ENCODE measurements at regions not wholly inside any gene's neighbourhood (a gene's known extent, or its start where the extent isn't known, plus 50 kb on each side); places are given as distances from the start of the nearest gene placed in this dataset.

- DNase-seq (no peak), ATAC-seq (ENCODE audit: low read depth) (no peak)
- Histone ChIP-seq H3K27me3 (replicated peaks in 1 of 4; ENCODE audit: control extremely low read depth in 1 of 4, control insufficient read depth in 3 of 4, insufficient read depth in 4 of 4, low read length in 3 of 4) (no peaks in the 10 kb centered on the region), H3K36me3 (replicated peaks in 1 of 2; ENCODE audit: control extremely low read depth in 1 of 2, control insufficient read depth in 1 of 2, extremely low read depth in 1 of 2, insufficient read depth in 2 of 2, low read length in 1 of 2) (no peaks in the 10 kb centered on the region), H3K79me2 (ENCODE audit: control insufficient read depth, insufficient read depth, low read length) (no peaks in the 10 kb centered on the region), H3K4me3 (ENCODE audit: control extremely low read depth in 1 of 5, extremely low read depth in 1 of 5, insufficient read depth in 1 of 5, low read depth in 2 of 5, low read length in 4 of 5) (no peak overlapping the region), H2AFZ (ENCODE audit: insufficient read depth, low read depth, low read length, poor library complexity, severe bottlenecking) (no peak overlapping the region), H3K9ac (ENCODE audit: low read length) (no peak overlapping the region), H3K9me3 (ENCODE audit: control extremely low read depth in 1 of 3, control insufficient read depth in 2 of 3, insufficient read depth in 1 of 3, low read length in 2 of 3) (peaks cover 0 to 6% (median 0%) of the 10 kb centered on the region in 3 donors), H4K20me1 (ENCODE audit: control insufficient read depth, insufficient read depth, low read length, poor library complexity, severe bottlenecking) (no peaks in the 10 kb centered on the region), H3K4me1 (ENCODE audit: control insufficient read depth in 2 of 2, insufficient read depth in 2 of 2, low read length in 2 of 2) (no peaks in the 10 kb centered on the region), H3K27ac (ENCODE audit: low read length in 2 of 2) (no peak overlapping the region), H3K4me2 (replicated peaks; ENCODE audit: low read depth, low read length, poor library complexity, severe bottlenecking) (no peak overlapping the region)
- Mint-ChIP-seq H3K9me3 (ENCODE audit: insufficient read depth) (no peaks in the 10 kb centered on the region), H3K4me1 (no peaks in the 10 kb centered on the region), H3K27ac (no peak overlapping the region), H3K27me3 (peaks cover 3% of the 10 kb centered on the region), H3K4me3 (no peak overlapping the region)
- ChIA-PET POLR2A (no interaction called here), CTCF (no interaction called here)
- WGBS (ENCODE audit: insufficient coverage): no CpG with 5 or more reads among the region's 2 CpGs
- TF ChIP-seq CTCF (IDR thresholded peaks at IDR 0.05): no peak
- TF ChIP-seq EZH2 (IDR thresholded peaks at IDR 0.05; ENCODE audit: borderline replicate concordance, insufficient read depth, low read depth, low read length, poor library complexity, severe bottlenecking): no peak
- intact Hi-C loops (cut with micrococcal nuclease): no loop called here
Observed at GRCh38 chr2:167336213-167336612, 447.9 kb downstream of the XIRP2 start.

- H3K27ac Mint-ChIP-seq: no peak overlapping the region
- Histone ChIP-seq H3K4me2 (replicated peaks; ENCODE audit: low read depth, low read length, poor library complexity, severe bottlenecking) (no peak overlapping the region), H3K27ac (ENCODE audit: low read length in 2 of 2) (no peak overlapping the region), H4K20me1 (ENCODE audit: control insufficient read depth, insufficient read depth, low read length, poor library complexity, severe bottlenecking) (no peaks in the 10 kb centered on the region), H3K36me3 (replicated peaks in 1 of 2; ENCODE audit: control extremely low read depth in 1 of 2, control insufficient read depth in 1 of 2, extremely low read depth in 1 of 2, insufficient read depth in 2 of 2, low read length in 1 of 2) (no peaks in the 10 kb centered on the region), H3K27me3 (replicated peaks in 1 of 4; ENCODE audit: control extremely low read depth in 1 of 4, control insufficient read depth in 3 of 4, insufficient read depth in 4 of 4, low read length in 3 of 4) (no peaks in the 10 kb centered on the region), H3K9me3 (ENCODE audit: control extremely low read depth in 1 of 3, control insufficient read depth in 2 of 3, insufficient read depth in 1 of 3, low read length in 2 of 3) (peaks cover 0 to 9% (median 0%) of the 10 kb centered on the region in 3 donors), H3K4me3 (ENCODE audit: control extremely low read depth in 1 of 5, extremely low read depth in 1 of 5, insufficient read depth in 1 of 5, low read depth in 2 of 5, low read length in 4 of 5) (no peak overlapping the region), H2AFZ (ENCODE audit: insufficient read depth, low read depth, low read length, poor library complexity, severe bottlenecking) (no peak overlapping the region), H3K9ac (ENCODE audit: low read length) (no peak overlapping the region), H3K79me2 (ENCODE audit: control insufficient read depth, insufficient read depth, low read length) (no peaks in the 10 kb centered on the region), H3K4me1 (ENCODE audit: control insufficient read depth in 2 of 2, insufficient read depth in 2 of 2, low read length in 2 of 2) (no peaks in the 10 kb centered on the region)
- DNase-seq: no peak
- H3K9me3 Mint-ChIP-seq (ENCODE audit: insufficient read depth): no peaks in the 10 kb centered on the region
- intact Hi-C loops (cut with micrococcal nuclease): no loop called here
- TF ChIP-seq EZH2 (IDR thresholded peaks at IDR 0.05; ENCODE audit: borderline replicate concordance, insufficient read depth, low read depth, low read length, poor library complexity, severe bottlenecking) (no peak), CTCF (IDR thresholded peaks at IDR 0.05) (no peak)
- ChIA-PET POLR2A (no interaction called here), CTCF (no interaction called here)
- 100% methylated on average over 1 of the region's 2 CpGs for WGBS (ENCODE audit: insufficient coverage)
- H3K4me1 Mint-ChIP-seq: no peaks in the 10 kb centered on the region
- no peak overlapping the region for H3K4me3 Mint-ChIP-seq
- no peak for ATAC-seq (ENCODE audit: low read depth)
- H3K27me3 Mint-ChIP-seq: peaks cover 3% of the 10 kb centered on the region
Observed at GRCh38 chr2:167335541-167335992, 447.3 kb downstream of the XIRP2 start.
